ENCODE measurements at regions not wholly inside any gene's neighbourhood (a gene's known extent, or its start where the extent isn't known, plus 50 kb on each side); places are given as distances from the start of the nearest gene placed in this dataset.

DNA sequence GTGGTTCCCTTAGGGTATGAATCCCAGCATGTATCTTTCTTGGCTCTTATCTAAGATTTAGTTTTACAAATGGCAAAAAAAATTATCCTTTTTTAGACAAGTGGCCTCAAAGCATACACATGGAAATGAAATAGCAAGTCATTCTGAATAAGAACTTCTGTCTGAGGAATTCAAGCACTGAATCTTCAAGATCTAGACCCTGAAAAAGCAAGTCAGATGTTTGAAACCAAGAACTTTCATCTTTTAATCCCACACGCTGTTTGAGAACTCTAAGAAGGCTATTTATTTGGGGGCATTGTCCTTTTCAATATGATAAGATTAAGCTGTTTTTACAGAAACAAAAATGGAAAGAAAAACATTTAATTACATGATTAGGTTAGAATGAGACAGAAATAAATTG is 549.2 kb upstream of the CYLC2 start:
- Histone ChIP-seq H3K4ac (replicated peaks; ENCODE audit: insufficient read length, low read depth, low read length) (no peak overlapping the region), H4K91ac (replicated peaks; ENCODE audit: insufficient read length, low read length) (no peak overlapping the region), H4K8ac (ENCODE audit: extremely low read depth, insufficient read depth, low read length) (no peak overlapping the region), H3K4me3 (ENCODE audit: extremely low read depth in 1 of 4, insufficient read depth in 2 of 4, low read depth in 3 of 4, low read length in 4 of 4) (no peak overlapping the region), H3K23ac (ENCODE audit: insufficient read length) (no peak overlapping the region), H4K5ac (ENCODE audit: insufficient read length, low read depth, low read length) (no peak overlapping the region), H2AK5ac (ENCODE audit: low read depth, low read length) (no peak overlapping the region), H2BK5ac (ENCODE audit: low read depth, low read length) (no peak overlapping the region), H3K36me3 (ENCODE audit: control insufficient read depth in 2 of 4, insufficient read depth in 4 of 4, low read length in 3 of 4) (no peaks in the 10 kb centered on the region), H2BK20ac (ENCODE audit: low read length) (no peak overlapping the region), H3K56ac (replicated peaks; ENCODE audit: insufficient read length, low read depth, low read length) (no peak overlapping the region), H2BK15ac (ENCODE audit: low read length) (no peak overlapping the region), H3K9me3 (ENCODE audit: insufficient read depth in 2 of 2, low read depth in 1 of 2, low read length in 1 of 2) (0 out of 4 replicates have a peak, but pooled peaks cover 0 to under 1% of the 10 kb centered on the region in 2 experiments), H3K79me2 (ENCODE audit: control insufficient read depth in 1 of 2, insufficient read depth in 2 of 2, low read length in 2 of 2) (no peaks in the 10 kb centered on the region), H3K18ac (ENCODE audit: extremely low read depth, low read length) (no peak overlapping the region), H2BK120ac (replicated peaks; ENCODE audit: low read depth, low read length) (no peak overlapping the region), H2AFZ (ENCODE audit: low read length) (no peak overlapping the region), H3K79me1 (ENCODE audit: low read depth, low read length) (no peaks in the 10 kb centered on the region), H3K23me2 (ENCODE audit: low read depth, low read length) (no peaks in the 10 kb centered on the region), H3K4me2 (ENCODE audit: insufficient read depth in 1 of 2, low read depth in 2 of 2, low read length in 2 of 2) (no peak overlapping the region), H3K27me3 (replicated peaks in 1 of 4; ENCODE audit: control insufficient read depth in 3 of 4, extremely low read depth in 1 of 4, insufficient read depth in 3 of 4, low read length in 3 of 4) (no peaks in the 10 kb centered on the region), H2BK12ac (ENCODE audit: low read depth, low read length) (no peak overlapping the region), H4K20me1 (replicated peaks in 1 of 2; ENCODE audit: control insufficient read depth in 1 of 2, insufficient read depth in 2 of 2, low read length in 2 of 2) (no peaks in the 10 kb centered on the region), H3K9ac (replicated peaks in 1 of 4; ENCODE audit: extremely low read depth in 1 of 4, low read depth in 3 of 4, low read length in 3 of 4) (no peak overlapping the region), H3K27ac (ENCODE audit: low read depth, low read length) (no peak overlapping the region), H3K14ac (ENCODE audit: insufficient read length) (no peak overlapping the region), H3K4me1 (replicated peaks in 1 of 4; ENCODE audit: control insufficient read depth in 3 of 4, insufficient read depth in 4 of 4, low read length in 3 of 4) (no peaks in the 10 kb centered on the region)
- POLR2A ChIA-PET (ENCODE audit: partially characterized antibody): no interaction called here
- no peak for TF ChIP-seq MAFK (IDR thresholded peaks at IDR 0.05; ENCODE audit: low read depth, low read length)
- TF ChIP-seq RFX5 (IDR thresholded peaks at IDR 0.05; ENCODE audit: borderline replicate concordance, low read depth, low read length): no peak
- WGBS, 2 experiments (ENCODE audit: extremely low coverage in 1 of 2, insufficient coverage in 1 of 2, insufficient read length in 1 of 2, insufficient replicate concordance in 2 of 2, low coverage in 1 of 2, low lambda C conversion rate in 2 of 2, missing lambda C conversion rate in 1 of 2): 95% methylated on average over 1 of the region's 1 CpG; no CpG with 5 or more reads in 1 of the 2 experiments
- DNase-seq (ENCODE audit: low read depth in 1 of 2, low spot score in 2 of 2): no peak
- FAIRE-seq: no peak
- CTCF ChIA-PET (ENCODE audit: partially characterized antibody): no interaction called here

All from H1 (cell line).